NCI-H446 treated with DMSO at 0.1 percent for 48 hours (cell line): ENCODE measurements at regions not wholly inside any gene's neighbourhood (a gene's known extent, or its start where the extent isn't known, plus 50 kb on each side); places are given as distances from the start of the nearest gene placed in this dataset.

Experiments
- DNase-seq: peaks from one replicate; lab custom pipeline; 2025; lab: John Stamatoyannopoulos, UW

GRCh38 chr10:2858452-2858851 is 208.9 kb upstream of the PFKP start:
- DNase-seq, result no peak

- no peak for DNase-seq
Observed at GRCh38 chr10:2856598-2856997, 210.8 kb upstream of the PFKP start.

- DNase-seq, result no peak
Observed at GRCh38 chr10:2852574-2853323, 214.6 kb upstream of the PFKP start.

GRCh38 chr10:2851566-2851965 is 215.8 kb upstream of the PFKP start:
- DNase-seq, result no peak

- no peak for DNase-seq
Observed at GRCh38 chr10:2850202-2850601, 217.1 kb upstream of the PFKP start.

GRCh38 chr10:2844925-2845324 is 222.4 kb upstream of the PFKP start:
- no peak for DNase-seq

GRCh38 chr10:2839081-2839725 is 228.1 kb upstream of the PFKP start:
- DNase-seq, result no peak

- DNase-seq, result no peak
Observed at GRCh38 chr10:2837674-2838073, 229.7 kb upstream of the PFKP start.

GRCh38 chr10:2836921-2837662 is 230.3 kb upstream of the PFKP start:
- DNase-seq, result no peak

- DNase-seq, result no peak
Observed at GRCh38 chr10:2834214-2834613, 233.1 kb upstream of the PFKP start.

GRCh38 chr10:2831509-2831908 is 235.8 kb upstream of the PFKP start:
- DNase-seq, result no peak

- DNase-seq, result no peak
Observed at GRCh38 chr10:2828741-2829140, 238.6 kb upstream of the PFKP start.

GRCh38 chr10:2826675-2827074 is 240.7 kb upstream of the PFKP start:
- DNase-seq, result no peak

GRCh38 chr10:2825841-2826240 is 241.5 kb upstream of the PFKP start:
- no peak for DNase-seq

GRCh38 chr10:2817940-2818636 is 249.3 kb upstream of the PFKP start:
- no peak for DNase-seq

- DNase-seq, result no peak
Observed at GRCh38 chr10:2813693-2814092, 253.7 kb upstream of the PFKP start.

- DNase-seq, result no peak
Observed at GRCh38 chr10:2813286-2813685, 254.1 kb upstream of the PFKP start.

GRCh38 chr10:2812631-2813030 is 254.7 kb upstream of the PFKP start:
- DNase-seq, result no peak

- no peak for DNase-seq
Observed at GRCh38 chr10:2800178-2800577, 267.2 kb upstream of the PFKP start.

- DNase-seq, result no peak
Observed at GRCh38 chr10:2798336-2799022, 268.9 kb upstream of the PFKP start.

GRCh38 chr10:2791774-2792443 is 275.4 kb upstream of the PFKP start:
- DNase-seq, result no peak
